ENCODE measurements at regions not wholly inside any gene's neighbourhood (a gene's known extent, or its start where the extent isn't known, plus 50 kb on each side); places are given as distances from the start of the nearest gene placed in this dataset.

GRCh38 chr12:92541731-92542130 lies 161.1 kb upstream of the PLEKHG7 start:
- no peak for TF ChIP-seq CTCF (conservative IDR thresholded peaks at IDR 0.05; ENCODE audit: low read depth in 2 of 2)
- TF ChIP-seq POLR2AphosphoS5 (IDR thresholded peaks at IDR 0.05; ENCODE audit: low read depth): no peak
- TF ChIP-seq NANOG (IDR thresholded peaks at IDR 0.05; ENCODE audit: borderline replicate concordance): no peak
- no peak for TF ChIP-seq CREB1 (CRISPR knock-in tag; IDR thresholded peaks at IDR 0.05; ENCODE audit: low read depth)
- TF ChIP-seq JUNB (IDR thresholded peaks at IDR 0.05; ENCODE audit: unreplicated experiment): no peak
- TF ChIP-seq EZH2phosphoT487 (IDR thresholded peaks at IDR 0.05; ENCODE audit: unreplicated experiment): no peak
- no peak for TF ChIP-seq EZH2 (IDR thresholded peaks at IDR 0.05; ENCODE audit: low read depth, unreplicated experiment)
- TF ChIP-seq REST (IDR thresholded peaks at IDR 0.05; ENCODE audit: unreplicated experiment): no peak

Data from GM23338 (cell line).